HEK293 (cell line): ENCODE measurements at regions not wholly inside any gene's neighbourhood (a gene's known extent, or its start where the extent isn't known, plus 50 kb on each side); places are given as distances from the start of the nearest gene placed in this dataset.

Experiments
- CTCF ChIA-PET: fragments of 350-600 bp; formaldehyde crosslinking; extraction: SDS; loops from one replicate; lab custom pipeline; 2021; ENCODE audit warnings: antibody characterized with exemption; lab: Yijun Ruan, JAX
- POLR2A ChIA-PET: fragments of 300-600 bp; formaldehyde crosslinking; extraction: SDS; loops from one replicate; lab custom pipeline; 2020; ENCODE audit warnings: antibody characterized with exemption, inconsistent platforms; lab: Yijun Ruan, JAX
- H3K27ac ChIP-seq: fragments of 200-500 bp; sonication (Bioruptor generic); 2 replicates; pipeline ENCODE4 v1.5.1; 2014; ENCODE audit warnings: low read depth, low read length, control low read depth, inconsistent platforms; ENCODE audit errors: extremely low read depth
- H3K36me3 ChIP-seq, 2 experiments: fragments of 200-500 bp in 1 of 2; sonication (Bioruptor generic) in 1 of 2; 1 replicate in 1 of 2; 2 replicates in 1 of 2; pipeline ENCODE4 v1.5.1; 2014 to 2017; ENCODE audit warnings: inconsistent platforms in 2 of 2, low read length in 2 of 2; ENCODE audit not compliant: control insufficient read depth in 2 of 2, insufficient read depth in 1 of 2
- H3K4me1 ChIP-seq: fragments of 200-500 bp; sonication (Bioruptor generic); 2 replicates; pipeline ENCODE4 v1.5.1; 2014; ENCODE audit warnings: mild to moderate bottlenecking, low read length, inconsistent platforms; ENCODE audit not compliant: control insufficient read depth, insufficient read depth
- H3K4me3 ChIP-seq: 2 replicates; pipeline ENCODE4 v1.5.1; 2011; ENCODE audit warnings: low read depth, mild to moderate bottlenecking, control low read depth, low read length, moderate library complexity
- H3K9me3 ChIP-seq: fragments of 200-500 bp; sonication (Bioruptor generic); 2 replicates; pipeline ENCODE4 v1.5.1; 2014; ENCODE audit warnings: low read depth, low read length, inconsistent platforms; ENCODE audit not compliant: control insufficient read depth, insufficient read depth
- BCL6B ChIP-seq: fragments of 450-650 bp; formaldehyde crosslinking; IDR thresholded peaks from 2 replicates; pipeline ENCODE4 v1.5.1; 2017; ENCODE audit warnings: missing biosample characterization, missing genetic modification characterization
- FEZF1 ChIP-seq: fragments of 450-650 bp; formaldehyde crosslinking; IDR thresholded peaks from 2 replicates; pipeline ENCODE4 v1.5.1; 2016; ENCODE audit warnings: missing biosample characterization, missing genetic modification characterization
- IKZF3 ChIP-seq: fragments of 450-650 bp; IDR thresholded peaks from 2 replicates; pipeline ENCODE4 v1.5.0; 2018; ENCODE audit warnings: missing biosample characterization, mild to moderate bottlenecking, missing genetic modification characterization, moderate library complexity
- PRDM10 ChIP-seq: fragments of 450-650 bp; formaldehyde crosslinking; IDR thresholded peaks from 2 replicates; pipeline ENCODE4 v1.5.1; 2016; ENCODE audit warnings: missing biosample characterization, missing genetic modification characterization
- REST ChIP-seq: fragments of 450-650 bp; formaldehyde crosslinking; IDR thresholded peaks from 2 replicates; pipeline ENCODE4 v1.5.1; 2016; ENCODE audit warnings: missing biosample characterization, missing genetic modification characterization
- ZNF184 ChIP-seq: fragments of 450-650 bp; IDR thresholded peaks from 2 replicates; pipeline ENCODE4 v1.5.1; 2018; ENCODE audit warnings: missing biosample characterization, mild to moderate bottlenecking, missing genetic modification characterization
- ZNF362 ChIP-seq: fragments of 450-650 bp; formaldehyde crosslinking; IDR thresholded peaks from 2 replicates; pipeline ENCODE4 v1.5.1; 2016; ENCODE audit warnings: missing biosample characterization, missing genetic modification characterization
- ZNF518A ChIP-seq: fragments of 450-650 bp; formaldehyde crosslinking; conservative IDR thresholded peaks from 2 replicates; pipeline ENCODE4 v1.5.1; 2016; ENCODE audit warnings: low read depth, missing biosample characterization, missing genetic modification characterization
- ZNF529 ChIP-seq: fragments of 450-650 bp; formaldehyde crosslinking; IDR thresholded peaks from 2 replicates; pipeline ENCODE4 v1.5.1; 2017; ENCODE audit warnings: missing genetic modification characterization, missing biosample characterization; ENCODE audit not compliant: insufficient replicate concordance
- ZNF544 ChIP-seq: fragments of 450-650 bp; formaldehyde crosslinking; IDR thresholded peaks from 2 replicates; pipeline ENCODE4 v1.5.0; 2017; ENCODE audit warnings: missing biosample characterization, missing genetic modification characterization
- ZNF555 ChIP-seq: fragments of 450-650 bp; formaldehyde crosslinking; conservative IDR thresholded peaks from 2 replicates; pipeline ENCODE4 v1.5.1; 2017; ENCODE audit warnings: missing biosample characterization, mild to moderate bottlenecking, missing genetic modification characterization, inconsistent platforms
- ZNF571 ChIP-seq: fragments of 450-650 bp; formaldehyde crosslinking; IDR thresholded peaks from 2 replicates; pipeline ENCODE4 v1.5.0; 2017; ENCODE audit warnings: missing biosample characterization, missing genetic modification characterization
- ZNF600 ChIP-seq: fragments of 450-650 bp; formaldehyde crosslinking; IDR thresholded peaks from 2 replicates; pipeline ENCODE4 v1.5.1; 2016; ENCODE audit warnings: missing biosample characterization, missing genetic modification characterization
- ZNF777 ChIP-seq: fragments of 450-650 bp; formaldehyde crosslinking; IDR thresholded peaks from 2 replicates; pipeline ENCODE4 v1.5.1; 2017; ENCODE audit warnings: missing biosample characterization, missing genetic modification characterization, borderline replicate concordance
- TF ChIP-seq, protein P1 (sequence below): fragments of 450-650 bp; formaldehyde crosslinking; IDR thresholded peaks from 2 replicates; pipeline ENCODE4 v1.5.1; 2016; ENCODE audit warnings: missing biosample characterization, missing genetic modification characterization
- TF ChIP-seq, protein P2 (sequence below): fragments of 450-650 bp; formaldehyde crosslinking; IDR thresholded peaks from 2 replicates; pipeline ENCODE4 v1.5.1; 2016; ENCODE audit warnings: missing biosample characterization, missing genetic modification characterization

DNA sequence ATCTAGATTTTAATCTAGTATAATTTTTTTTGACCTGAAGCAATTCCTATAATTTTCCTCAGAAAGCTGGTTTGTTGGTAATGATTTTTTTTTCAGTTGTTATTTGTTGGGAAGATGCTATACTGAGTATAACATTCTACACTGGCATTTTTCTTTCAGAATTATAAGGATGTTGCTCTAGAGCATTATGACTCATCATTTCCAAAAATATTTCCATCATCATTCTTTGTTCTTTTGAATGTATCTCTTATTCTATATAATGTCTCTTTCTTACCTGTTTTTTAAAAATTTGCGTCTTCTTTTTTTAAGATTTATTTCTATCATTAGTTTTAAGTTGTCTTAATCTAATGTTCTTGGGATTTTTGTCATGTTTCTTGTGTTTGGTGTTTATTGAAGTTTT lies 356.5 kb upstream of the KCND2 start (continued):
- TF ChIP-seq, protein P1, sequence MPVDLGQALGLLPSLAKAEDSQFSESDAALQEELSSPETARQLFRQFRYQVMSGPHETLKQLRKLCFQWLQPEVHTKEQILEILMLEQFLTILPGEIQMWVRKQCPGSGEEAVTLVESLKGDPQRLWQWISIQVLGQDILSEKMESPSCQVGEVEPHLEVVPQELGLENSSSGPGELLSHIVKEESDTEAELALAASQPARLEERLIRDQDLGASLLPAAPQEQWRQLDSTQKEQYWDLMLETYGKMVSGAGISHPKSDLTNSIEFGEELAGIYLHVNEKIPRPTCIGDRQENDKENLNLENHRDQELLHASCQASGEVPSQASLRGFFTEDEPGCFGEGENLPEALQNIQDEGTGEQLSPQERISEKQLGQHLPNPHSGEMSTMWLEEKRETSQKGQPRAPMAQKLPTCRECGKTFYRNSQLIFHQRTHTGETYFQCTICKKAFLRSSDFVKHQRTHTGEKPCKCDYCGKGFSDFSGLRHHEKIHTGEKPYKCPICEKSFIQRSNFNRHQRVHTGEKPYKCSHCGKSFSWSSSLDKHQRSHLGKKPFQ, result no peak
- no peak for TF ChIP-seq ZNF362 (tag by site-specific recombination)
- TF ChIP-seq PRDM10 (tag by site-specific recombination), result no peak
- no peak for TF ChIP-seq ZNF529
- no peak for TF ChIP-seq BCL6B (tag by site-specific recombination)
- TF ChIP-seq ZNF555, result no peak
- TF ChIP-seq ZNF777, result no peak
- TF ChIP-seq, all 188 proteins: peak for 0

- Histone ChIP-seq H3K36me3 (no peaks in the 10 kb centered on the region), H3K4me1 (no peaks in the 10 kb centered on the region), H3K27ac (no peak overlapping the region), H3K9me3 (no peaks in the 10 kb centered on the region), H3K4me3 (no peak overlapping the region)
- ChIA-PET POLR2A (no interaction called here), CTCF (no interaction called here)
- TF ChIP-seq ZNF184 (tag by site-specific recombination) (no peak), REST (tag by site-specific recombination) (no peak), FEZF1 (tag by site-specific recombination) (no peak), ZNF571 (tag by site-specific recombination) (no peak), ZNF600 (no peak), ZNF518A (tag by site-specific recombination) (no peak), ZNF544 (tag by site-specific recombination) (no peak), IKZF3 (tag by site-specific recombination) (no peak)
- TF ChIP-seq, protein P2, sequence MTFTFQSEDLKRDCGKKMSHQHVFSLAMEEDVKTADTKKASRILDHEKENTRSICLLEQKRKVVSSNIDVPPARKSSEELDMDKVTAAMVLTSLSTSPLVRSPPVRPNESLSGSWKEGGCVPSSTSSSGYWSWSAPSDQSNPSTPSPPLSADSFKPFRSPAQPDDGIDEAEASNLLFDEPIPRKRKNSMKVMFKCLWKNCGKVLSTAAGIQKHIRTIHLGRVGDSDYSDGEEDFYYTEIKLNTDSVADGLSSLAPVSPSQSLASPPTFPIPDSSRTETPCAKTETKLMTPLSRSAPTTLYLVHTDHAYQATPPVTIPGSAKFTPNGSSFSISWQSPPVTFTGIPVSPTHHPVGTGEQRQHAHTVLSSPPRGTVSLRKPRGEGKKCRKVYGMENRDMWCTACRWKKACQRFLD (tag by site-specific recombination), result no peak
These were observed 354.8 kb upstream of the KCND2 start for GRCh38 chr7:119918185-119918584.
